Fibroblast of lung (primary cell): ENCODE measurements at regions not wholly inside any gene's neighbourhood (a gene's known extent, or its start where the extent isn't known, plus 50 kb on each side); places are given as distances from the start of the nearest gene placed in this dataset.

Experiments used
- DNase-seq, 2 donors: peaks; one replicate each; pipeline versions ENCODE4 v3.0.0 to v3.0.0-alpha.2; 2010; ENCODE audit warnings: low read depth in 2 of 2
- H2AFZ ChIP-seq: 2 replicates; pipeline ENCODE4 v1.5.1; 2012; ENCODE audit warnings: low read length, control low read depth, inconsistent platforms
- H3K27ac ChIP-seq: 2 replicates; pipeline ENCODE4 v1.5.1; 2011; ENCODE audit warnings: low read length, control low read depth; ENCODE audit not compliant: insufficient read depth
- H3K27me3 ChIP-seq: 2 replicates; pipeline ENCODE4 v1.5.1; 2011; ENCODE audit warnings: mild to moderate bottlenecking, low read length; ENCODE audit not compliant: control insufficient read depth, insufficient read depth
- H3K36me3 ChIP-seq: 2 replicates; pipeline ENCODE4 v1.5.1; 2011; ENCODE audit warnings: low read length; ENCODE audit not compliant: control insufficient read depth, insufficient read depth
- H3K4me1 ChIP-seq: 2 replicates; pipeline ENCODE4 v1.5.1; 2011; ENCODE audit warnings: low read length; ENCODE audit not compliant: control insufficient read depth, insufficient read depth; ENCODE audit errors: extremely low read depth
- H3K4me2 ChIP-seq: 2 replicates; pipeline ENCODE4 v1.5.1; 2011; ENCODE audit warnings: low read length, control low read depth; ENCODE audit not compliant: insufficient read depth; ENCODE audit errors: extremely low read depth
- H3K4me3 ChIP-seq, 4 experiments: fragments of 200-600 bp in 1 of 4; sonication (generic) in 1 of 4; replicated peaks in 1 of 4; 2 replicates each; pipeline ENCODE4 v1.5.1; 2011 to 2016; ENCODE audit warnings: low read length in 4 of 4, low read depth in 3 of 4, mild to moderate bottlenecking in 3 of 4, control low read depth in 2 of 4, inconsistent platforms in 1 of 4, mixed read lengths in 1 of 4; ENCODE audit not compliant: insufficient read depth in 1 of 4; ENCODE audit errors: control extremely low read depth in 1 of 4
- H3K79me2 ChIP-seq: 2 replicates; pipeline ENCODE4 v1.5.1; 2012; ENCODE audit warnings: mild to moderate bottlenecking, low read length, inconsistent platforms; ENCODE audit not compliant: control insufficient read depth, insufficient read depth
- H3K9ac ChIP-seq: 2 replicates; pipeline ENCODE4 v1.5.1; 2011; ENCODE audit warnings: mild to moderate bottlenecking, low read length, control low read depth; ENCODE audit not compliant: insufficient read depth
- H3K9me3 ChIP-seq: 2 replicates; pipeline ENCODE4 v1.5.1; 2012; ENCODE audit warnings: low read depth, low read length; ENCODE audit not compliant: control insufficient read depth, insufficient read depth
- H4K20me1 ChIP-seq: 2 replicates; pipeline ENCODE4 v1.5.1; 2011; ENCODE audit warnings: low read length; ENCODE audit not compliant: control insufficient read depth, insufficient read depth; ENCODE audit errors: extremely low read depth
- CTCF ChIP-seq, 2 donors: IDR thresholded peaks in 1 of 2; conservative IDR thresholded peaks in 1 of 2; 1 replicate in 1 of 2; 2 replicates in 1 of 2; pipeline ENCODE4 v1.5.1; 2011 to 2012; ENCODE audit warnings: low read length in 2 of 2, control low read depth in 1 of 2, inconsistent platforms in 1 of 2, low read depth in 1 of 2, mild to moderate bottlenecking in 1 of 2
- EZH2 ChIP-seq: IDR thresholded peaks from 2 replicates; pipeline ENCODE4 v1.5.1; 2012; ENCODE audit warnings: low read length, control low read depth, mild to moderate bottlenecking; ENCODE audit errors: missing control alignments

- no peaks in the 10 kb centered on the region for H3K36me3 ChIP-seq
- no peaks in the 10 kb centered on the region for H3K9me3 ChIP-seq
- DNase-seq: no peak
- no peaks in the 10 kb centered on the region for H3K79me2 ChIP-seq
- TF ChIP-seq CTCF (conservative IDR thresholded peaks at IDR 0.05 in 1 of 2, IDR thresholded peaks at IDR 0.05 in 1 of 2; ENCODE audit: low read depth in 1 of 2, low read length in 2 of 2): no peak
- TF ChIP-seq EZH2: no peak
- no peak overlapping the region for H3K4me3 ChIP-seq
- no peaks in the 10 kb centered on the region for H3K27me3 ChIP-seq
- H2AFZ ChIP-seq: no peak overlapping the region
- H3K27ac ChIP-seq: no peak overlapping the region
- no peak overlapping the region for H3K9ac ChIP-seq
- no peaks in the 10 kb centered on the region for H3K4me1 ChIP-seq
- H3K4me2 ChIP-seq: no peak overlapping the region
- H4K20me1 ChIP-seq: no peaks in the 10 kb centered on the region
These were observed 220.2 kb upstream of the CSF3R start for GRCh38 chr1:36702963-36703362.

GRCh38 chr1:36699113-36699911 is 216.6 kb upstream of the CSF3R start:
- Histone ChIP-seq H3K27ac (no peak overlapping the region), H3K79me2 (no peaks in the 10 kb centered on the region), H3K9me3 (no peaks in the 10 kb centered on the region), H3K27me3 (no peaks in the 10 kb centered on the region), H3K4me1 (no peaks in the 10 kb centered on the region), H3K9ac (no peak overlapping the region), H4K20me1 (no peaks in the 10 kb centered on the region), H3K4me3 (no peak overlapping the region), H2AFZ (no peak overlapping the region), H3K4me2 (no peak overlapping the region), H3K36me3 (no peaks in the 10 kb centered on the region)
- DNase-seq: no peak
- TF ChIP-seq EZH2 (no peak), CTCF (conservative IDR thresholded peaks at IDR 0.05 in 1 of 2, IDR thresholded peaks at IDR 0.05 in 1 of 2; ENCODE audit: low read depth in 1 of 2, low read length in 2 of 2) (no peak)

- Histone ChIP-seq H3K27me3 (no peaks in the 10 kb centered on the region), H3K9ac (no peak overlapping the region), H3K36me3 (no peaks in the 10 kb centered on the region), H3K79me2 (no peaks in the 10 kb centered on the region), H3K27ac (no peak overlapping the region), H4K20me1 (no peaks in the 10 kb centered on the region), H3K4me1 (no peaks in the 10 kb centered on the region), H3K4me3 (no peak overlapping the region), H3K9me3 (no peaks in the 10 kb centered on the region), H2AFZ (no peak overlapping the region), H3K4me2 (no peak overlapping the region)
- TF ChIP-seq EZH2: no peak
- TF ChIP-seq CTCF (conservative IDR thresholded peaks at IDR 0.05 in 1 of 2, IDR thresholded peaks at IDR 0.05 in 1 of 2; ENCODE audit: low read depth in 1 of 2, low read length in 2 of 2): no peak
- DNase-seq: no peak
These were observed 215.3 kb upstream of the CSF3R start for GRCh38 chr1:36697836-36698605.
